ENCODE measurements at regions not wholly inside any gene's neighbourhood (a gene's known extent, or its start where the extent isn't known, plus 50 kb on each side); places are given as distances from the start of the nearest gene placed in this dataset.

DNA sequence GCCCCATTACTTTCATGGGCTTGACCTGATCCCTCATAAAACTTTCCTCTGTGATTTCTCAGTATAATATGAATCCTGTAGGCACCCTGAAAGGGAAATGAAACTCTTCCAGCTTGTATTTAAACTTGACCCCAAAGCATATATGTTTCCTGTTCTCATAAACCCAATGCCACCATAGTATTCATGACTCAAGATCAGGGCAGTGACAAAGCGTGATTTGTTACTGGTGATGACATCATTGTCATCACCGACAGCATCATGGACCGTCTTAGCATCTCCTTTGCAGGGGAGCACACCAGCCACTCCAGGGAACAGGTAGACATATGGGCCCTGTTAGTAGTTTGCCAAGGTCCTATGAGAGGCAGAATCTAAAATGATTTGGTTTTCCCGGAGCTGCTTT is 741.2 kb downstream of the NR2F2 start:
- H3K9ac ChIP-seq (ENCODE audit: low read depth, low read length) = no peak overlapping the region
- no peaks in the 10 kb centered on the region for H3K4me1 ChIP-seq (ENCODE audit: control insufficient read depth, insufficient read depth, low read length)
- H3K4me3 ChIP-seq (ENCODE audit: low read depth, low read length) = no peak overlapping the region
- H3K36me3 ChIP-seq (ENCODE audit: control insufficient read depth, insufficient read depth, low read length) = no peaks in the 10 kb centered on the region
- H3K9me3 ChIP-seq (ENCODE audit: control insufficient read depth, insufficient read depth, low read length) = no peaks in the 10 kb centered on the region
- no peaks in the 10 kb centered on the region for H3K27me3 ChIP-seq (ENCODE audit: control insufficient read depth, insufficient read depth, low read length)

DNA sequence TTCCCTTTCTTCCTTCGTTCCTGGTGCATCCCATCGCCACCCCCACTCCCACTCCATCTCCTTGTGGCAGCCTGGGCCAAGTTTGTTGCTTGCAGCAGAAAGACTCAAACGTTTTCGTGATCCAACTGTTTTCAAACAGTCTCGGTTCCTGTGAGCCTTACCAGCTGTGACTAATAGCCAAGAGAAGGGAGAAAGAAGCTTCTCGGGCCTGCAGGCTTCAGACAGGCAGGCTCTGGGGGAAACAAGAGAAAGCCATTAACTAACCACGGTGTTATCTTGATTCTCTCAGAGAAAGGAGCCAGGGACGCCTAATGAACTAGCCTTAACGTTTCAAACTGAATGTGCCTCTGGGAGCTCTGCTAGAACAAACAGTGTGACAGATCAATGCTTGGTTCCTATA is 742.0 kb downstream of the NR2F2 start:
- no peaks in the 10 kb centered on the region for H3K4me1 ChIP-seq (ENCODE audit: control insufficient read depth, insufficient read depth, low read length)
- no peaks in the 10 kb centered on the region for H3K9me3 ChIP-seq (ENCODE audit: control insufficient read depth, insufficient read depth, low read length)
- H3K4me3 ChIP-seq (ENCODE audit: low read depth, low read length) = no peak overlapping the region
- no peaks in the 10 kb centered on the region for H3K36me3 ChIP-seq (ENCODE audit: control insufficient read depth, insufficient read depth, low read length)
- H3K9ac ChIP-seq (ENCODE audit: low read depth, low read length) = no peak overlapping the region
- no peaks in the 10 kb centered on the region for H3K27me3 ChIP-seq (ENCODE audit: control insufficient read depth, insufficient read depth, low read length)

DNA sequence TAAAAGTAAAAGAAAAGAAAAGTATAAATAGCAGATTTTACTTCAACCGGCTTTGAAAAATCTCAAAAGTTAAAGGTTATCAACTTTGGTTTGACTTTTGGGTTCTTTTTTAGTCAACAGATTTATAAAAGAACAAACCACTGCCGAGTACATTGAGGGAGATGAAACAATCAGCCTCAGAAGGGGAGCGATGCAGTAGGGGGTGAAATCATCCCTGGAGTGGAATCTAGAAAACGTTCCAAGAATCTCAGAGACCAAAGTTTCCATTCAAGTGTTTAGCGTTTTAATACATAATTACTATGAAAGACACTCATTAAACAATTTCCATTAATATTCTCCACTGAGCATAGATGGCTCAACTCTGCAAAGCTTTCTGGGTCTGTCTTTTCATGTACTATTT is 745.5 kb downstream of the NR2F2 start:
- Histone ChIP-seq H3K9me3 (ENCODE audit: control insufficient read depth, insufficient read depth, low read length) (no peaks in the 10 kb centered on the region), H3K27me3 (ENCODE audit: control insufficient read depth, insufficient read depth, low read length) (no peaks in the 10 kb centered on the region), H3K4me3 (ENCODE audit: low read depth, low read length) (no peak overlapping the region), H3K4me1 (ENCODE audit: control insufficient read depth, insufficient read depth, low read length) (no peaks in the 10 kb centered on the region), H3K9ac (ENCODE audit: low read depth, low read length) (no peak overlapping the region), H3K36me3 (ENCODE audit: control insufficient read depth, insufficient read depth, low read length) (no peaks in the 10 kb centered on the region)

DNA sequence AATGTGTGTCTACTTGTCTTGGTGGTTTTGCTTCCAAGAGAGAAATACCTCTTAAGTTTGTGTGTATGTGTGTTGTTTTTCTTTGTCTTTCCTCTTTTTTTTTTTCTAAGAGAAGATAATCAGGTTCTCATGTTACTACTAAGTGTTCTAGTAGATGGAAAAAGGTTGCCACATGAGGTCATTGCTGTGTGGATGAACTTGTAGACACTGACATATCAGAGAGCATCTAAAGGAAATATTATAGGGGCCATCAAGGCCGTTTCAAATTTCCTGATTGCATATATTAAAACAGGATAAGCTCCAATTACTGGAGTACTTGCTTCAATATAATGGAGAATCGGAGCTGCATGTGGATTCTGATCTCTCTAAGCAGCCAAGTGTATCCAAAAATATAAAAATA is 747.5 kb downstream of the NR2F2 start:
- Histone ChIP-seq H3K36me3 (ENCODE audit: control insufficient read depth, insufficient read depth, low read length) (no peaks in the 10 kb centered on the region), H3K9ac (ENCODE audit: low read depth, low read length) (no peak overlapping the region), H3K27me3 (ENCODE audit: control insufficient read depth, insufficient read depth, low read length) (no peaks in the 10 kb centered on the region), H3K9me3 (ENCODE audit: control insufficient read depth, insufficient read depth, low read length) (no peaks in the 10 kb centered on the region), H3K4me3 (ENCODE audit: low read depth, low read length) (no peak overlapping the region), H3K4me1 (ENCODE audit: control insufficient read depth, insufficient read depth, low read length) (no peaks in the 10 kb centered on the region)

DNA sequence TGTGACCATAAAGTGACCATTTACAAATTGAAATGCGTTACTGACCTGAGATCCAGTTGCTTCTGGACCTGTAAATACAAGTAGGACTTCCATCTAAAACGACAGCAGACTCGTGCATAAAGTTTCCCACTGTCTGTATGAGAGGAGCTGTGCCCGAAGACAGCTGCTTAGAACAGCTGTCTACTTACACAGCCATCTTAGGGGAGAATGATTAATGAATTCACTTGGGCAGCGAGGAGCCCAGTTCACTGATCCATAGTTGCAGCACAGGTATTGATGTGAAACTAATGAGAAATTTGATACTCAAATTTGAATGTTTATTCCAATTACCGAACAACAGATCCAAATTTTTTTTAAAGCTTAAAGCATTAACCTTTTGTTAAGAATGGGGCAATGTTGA is 748.1 kb downstream of the NR2F2 start:
- H3K4me1 ChIP-seq (ENCODE audit: control insufficient read depth, insufficient read depth, low read length) = no peaks in the 10 kb centered on the region
- H3K4me3 ChIP-seq (ENCODE audit: low read depth, low read length) = no peak overlapping the region
- H3K9me3 ChIP-seq (ENCODE audit: control insufficient read depth, insufficient read depth, low read length) = no peaks in the 10 kb centered on the region
- no peak overlapping the region for H3K9ac ChIP-seq (ENCODE audit: low read depth, low read length)
- H3K36me3 ChIP-seq (ENCODE audit: control insufficient read depth, insufficient read depth, low read length) = no peaks in the 10 kb centered on the region
- no peaks in the 10 kb centered on the region for H3K27me3 ChIP-seq (ENCODE audit: control insufficient read depth, insufficient read depth, low read length)

DNA sequence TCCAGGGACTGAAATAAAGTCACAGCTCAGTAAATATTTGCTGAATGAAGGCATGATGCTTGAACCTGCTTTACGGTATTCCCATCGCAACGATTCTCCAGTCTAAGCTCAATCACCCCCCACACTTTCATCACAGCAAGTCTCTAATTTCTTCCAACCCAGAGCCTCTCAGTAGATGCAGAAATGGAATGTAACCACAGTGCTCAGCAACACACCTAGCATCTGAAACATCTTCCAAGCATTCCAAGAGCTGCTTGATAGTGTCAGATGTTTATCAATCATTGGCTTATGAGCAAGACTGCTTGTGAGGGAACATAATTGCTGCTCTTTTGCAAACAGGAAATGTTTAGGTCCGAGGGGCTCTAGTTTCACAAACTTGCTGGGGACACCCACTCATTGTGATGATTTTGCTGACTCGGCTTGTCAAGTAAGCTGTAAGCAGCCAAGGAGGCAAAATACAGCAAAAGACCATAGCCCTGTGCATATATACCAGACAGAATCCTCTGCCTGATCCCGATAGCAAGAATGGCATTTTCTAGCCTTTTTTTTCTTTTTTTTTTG is 751.2 kb downstream of the NR2F2 start:
- H3K27me3 ChIP-seq (ENCODE audit: control insufficient read depth, insufficient read depth, low read length) = no peaks in the 10 kb centered on the region
- no peaks in the 10 kb centered on the region for H3K36me3 ChIP-seq (ENCODE audit: control insufficient read depth, insufficient read depth, low read length)
- no peak overlapping the region for H3K4me3 ChIP-seq (ENCODE audit: low read depth, low read length)
- no peaks in the 10 kb centered on the region for H3K9me3 ChIP-seq (ENCODE audit: control insufficient read depth, insufficient read depth, low read length)
- no peaks in the 10 kb centered on the region for H3K4me1 ChIP-seq (ENCODE audit: control insufficient read depth, insufficient read depth, low read length)
- H3K9ac ChIP-seq (ENCODE audit: low read depth, low read length) = no peak overlapping the region

DNA sequence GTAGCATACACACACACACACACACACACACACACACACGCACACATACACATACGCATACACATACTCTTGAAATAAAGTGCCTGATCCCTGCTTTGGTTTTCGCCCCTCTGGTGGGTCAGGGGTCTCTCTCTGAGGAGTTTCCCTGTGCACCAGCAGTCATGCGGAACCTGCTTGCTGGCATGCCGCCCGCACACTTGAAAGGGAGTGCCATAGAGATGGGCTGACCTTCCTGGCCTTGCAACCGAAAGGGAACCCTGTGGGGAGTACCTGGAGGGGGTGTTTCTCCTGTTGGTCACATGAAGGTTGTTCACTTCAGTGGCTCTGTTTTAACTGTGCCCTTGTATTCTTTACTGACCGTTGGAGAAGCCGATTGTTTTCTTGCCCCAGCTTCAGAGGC is 752.3 kb downstream of the NR2F2 start:
- Histone ChIP-seq H3K36me3 (ENCODE audit: control insufficient read depth, insufficient read depth, low read length) (no peaks in the 10 kb centered on the region), H3K4me1 (ENCODE audit: control insufficient read depth, insufficient read depth, low read length) (no peaks in the 10 kb centered on the region)

DNA sequence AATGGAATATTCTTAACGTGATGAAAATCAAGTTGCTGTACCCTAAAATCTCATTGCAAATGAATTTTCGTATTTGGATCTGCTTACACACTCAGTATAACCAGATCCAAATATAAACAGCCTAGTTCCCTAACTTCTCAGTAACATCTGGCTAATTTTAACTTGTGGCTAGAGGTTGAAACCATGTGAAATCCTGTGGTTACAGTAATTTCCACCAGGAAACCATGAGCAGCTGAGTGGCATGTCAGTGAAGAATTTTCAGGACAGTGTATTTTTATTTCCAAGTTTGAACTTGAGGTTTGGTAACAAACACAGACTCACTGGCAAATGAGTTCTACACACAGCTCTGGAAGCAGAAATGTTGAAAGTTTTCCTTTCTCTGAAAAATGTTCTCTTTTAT is 754.1 kb downstream of the NR2F2 start:
- Histone ChIP-seq H3K4me1 (ENCODE audit: control insufficient read depth, insufficient read depth, low read length) (no peaks in the 10 kb centered on the region), H3K9me3 (ENCODE audit: control insufficient read depth, insufficient read depth, low read length) (no peaks in the 10 kb centered on the region), H3K36me3 (ENCODE audit: control insufficient read depth, insufficient read depth, low read length) (no peaks in the 10 kb centered on the region), H3K27me3 (ENCODE audit: control insufficient read depth, insufficient read depth, low read length) (no peaks in the 10 kb centered on the region), H3K9ac (ENCODE audit: low read depth, low read length) (no peak overlapping the region), H3K4me3 (ENCODE audit: low read depth, low read length) (no peak overlapping the region)

More for the DNA sequence above, 752.3 kb downstream of the NR2F2 start:
- H3K9ac ChIP-seq (ENCODE audit: low read depth, low read length) = no peak overlapping the region
- no peaks in the 10 kb centered on the region for H3K27me3 ChIP-seq (ENCODE audit: control insufficient read depth, insufficient read depth, low read length)
- no peaks in the 10 kb centered on the region for H3K9me3 ChIP-seq (ENCODE audit: control insufficient read depth, insufficient read depth, low read length)
- no peak overlapping the region for H3K4me3 ChIP-seq (ENCODE audit: low read depth, low read length)

DNA sequence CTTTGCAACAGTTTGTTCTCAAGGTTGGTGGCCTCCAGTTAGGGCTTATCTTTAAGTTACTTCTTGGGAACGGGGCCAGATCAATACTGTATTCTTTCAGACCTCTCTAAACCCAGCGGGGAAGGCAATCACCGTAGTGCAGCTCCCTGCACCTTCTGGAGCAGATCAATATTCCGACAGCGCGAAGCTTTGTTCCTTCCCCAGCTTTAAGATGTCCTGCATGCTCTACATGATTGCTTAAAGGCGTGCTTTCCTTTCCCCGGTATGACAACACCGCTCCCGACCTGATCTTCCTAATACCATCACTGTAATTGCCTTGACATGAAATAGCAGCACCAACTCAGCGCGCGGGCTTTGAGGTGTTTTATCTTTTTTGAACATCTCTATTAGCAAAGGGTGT is 755.2 kb downstream of the NR2F2 start:
- Histone ChIP-seq H3K4me3 (ENCODE audit: low read depth, low read length) (no peak overlapping the region), H3K27me3 (ENCODE audit: control insufficient read depth, insufficient read depth, low read length) (no peaks in the 10 kb centered on the region), H3K9ac (ENCODE audit: low read depth, low read length) (no peak overlapping the region), H3K4me1 (ENCODE audit: control insufficient read depth, insufficient read depth, low read length) (no peaks in the 10 kb centered on the region), H3K9me3 (ENCODE audit: control insufficient read depth, insufficient read depth, low read length) (no peaks in the 10 kb centered on the region), H3K36me3 (ENCODE audit: control insufficient read depth, insufficient read depth, low read length) (no peaks in the 10 kb centered on the region)

DNA sequence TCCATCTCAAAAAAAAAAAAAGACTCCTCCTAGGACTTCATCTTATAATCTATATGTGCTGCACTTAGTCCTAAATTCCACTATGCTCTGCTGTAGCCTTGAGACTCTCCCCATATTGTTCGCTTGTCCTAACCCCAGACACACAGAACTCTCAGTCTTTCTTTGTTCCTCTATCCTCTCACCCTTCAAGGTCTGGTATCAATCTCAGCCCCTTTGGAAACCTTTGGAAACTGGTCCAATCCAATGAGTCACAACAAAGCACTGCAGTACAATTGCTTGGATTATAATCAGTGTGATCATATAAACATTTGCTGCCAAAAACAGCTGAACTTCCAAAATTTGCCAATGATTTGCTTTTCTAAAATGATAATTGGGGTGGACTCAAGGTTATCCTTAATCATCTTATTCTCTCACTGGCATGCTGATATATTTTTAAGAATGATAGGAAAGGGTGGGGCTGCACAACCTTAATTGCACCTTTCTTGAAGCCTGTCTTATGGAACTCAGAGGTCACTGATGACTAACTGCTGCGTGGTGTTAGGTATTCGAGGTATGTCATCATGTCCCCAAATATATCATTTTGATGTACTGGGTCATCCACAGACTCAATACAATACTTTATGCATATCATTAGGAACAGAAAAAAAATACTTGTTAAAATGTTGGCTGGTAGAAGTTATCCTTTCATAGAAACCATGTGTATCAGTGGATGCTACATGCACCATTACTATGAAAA is 756.7 kb downstream of the NR2F2 start:
- Histone ChIP-seq H3K9ac (ENCODE audit: low read depth, low read length) (no peak overlapping the region), H3K4me3 (ENCODE audit: low read depth, low read length) (no peak overlapping the region), H3K36me3 (ENCODE audit: control insufficient read depth, insufficient read depth, low read length) (no peaks in the 10 kb centered on the region), H3K4me1 (ENCODE audit: control insufficient read depth, insufficient read depth, low read length) (no peaks in the 10 kb centered on the region), H3K9me3 (ENCODE audit: control insufficient read depth, insufficient read depth, low read length) (no peaks in the 10 kb centered on the region), H3K27me3 (ENCODE audit: control insufficient read depth, insufficient read depth, low read length) (no peaks in the 10 kb centered on the region)

DNA sequence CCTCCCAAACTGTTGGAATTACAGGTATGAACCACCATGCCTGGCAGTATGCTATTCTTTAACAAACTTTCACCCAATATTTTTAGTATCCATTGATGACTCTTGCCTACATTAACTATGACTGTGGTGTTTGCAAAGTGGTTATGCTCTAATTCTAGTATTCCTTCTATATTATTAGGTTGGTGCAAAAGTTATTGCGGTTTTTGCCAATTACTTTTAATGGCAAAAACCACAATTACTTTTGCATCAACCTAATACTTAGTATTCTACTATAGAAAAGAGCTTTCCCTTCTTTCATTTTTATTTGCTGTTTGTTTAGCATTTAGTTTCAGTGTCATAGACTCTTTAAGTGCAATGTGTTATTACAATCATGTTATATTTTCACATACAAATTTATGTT is 760.6 kb downstream of the NR2F2 start:
- Histone ChIP-seq H3K9ac (ENCODE audit: low read depth, low read length) (no peak overlapping the region), H3K36me3 (ENCODE audit: control insufficient read depth, insufficient read depth, low read length) (no peaks in the 10 kb centered on the region), H3K27me3 (ENCODE audit: control insufficient read depth, insufficient read depth, low read length) (no peaks in the 10 kb centered on the region), H3K9me3 (ENCODE audit: control insufficient read depth, insufficient read depth, low read length) (no peaks in the 10 kb centered on the region), H3K4me1 (ENCODE audit: control insufficient read depth, insufficient read depth, low read length) (no peaks in the 10 kb centered on the region), H3K4me3 (ENCODE audit: low read depth, low read length) (no peak overlapping the region)

DNA sequence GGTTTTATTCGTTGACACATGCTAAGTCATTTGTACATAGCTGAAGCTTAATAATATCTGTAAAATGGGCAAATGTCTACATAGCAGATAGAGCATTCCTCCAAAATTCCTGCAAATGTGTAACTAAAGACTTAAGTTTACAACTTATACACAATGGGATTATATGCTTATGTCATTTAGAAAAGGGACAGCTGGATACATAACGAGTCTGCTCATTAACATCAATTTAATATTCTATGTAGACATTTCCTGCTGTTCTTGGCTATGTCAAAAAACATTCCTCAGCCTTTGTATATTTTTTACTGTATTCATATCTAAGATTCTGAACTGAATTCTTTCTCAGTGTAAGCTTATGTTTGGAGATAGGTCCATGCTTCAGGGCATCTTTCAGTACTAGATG is 762.2 kb downstream of the NR2F2 start:
- no peaks in the 10 kb centered on the region for H3K36me3 ChIP-seq (ENCODE audit: control insufficient read depth, insufficient read depth, low read length)
- H3K9me3 ChIP-seq (ENCODE audit: control insufficient read depth, insufficient read depth, low read length) = no peaks in the 10 kb centered on the region
- no peaks in the 10 kb centered on the region for H3K4me1 ChIP-seq (ENCODE audit: control insufficient read depth, insufficient read depth, low read length)

More for the DNA sequence above, 762.2 kb downstream of the NR2F2 start:
- H3K27me3 ChIP-seq (ENCODE audit: control insufficient read depth, insufficient read depth, low read length) = no peaks in the 10 kb centered on the region
- H3K4me3 ChIP-seq (ENCODE audit: low read depth, low read length) = no peak overlapping the region
- no peak overlapping the region for H3K9ac ChIP-seq (ENCODE audit: low read depth, low read length)
